H1 (cell line): ENCODE measurements at regions not wholly inside any gene's neighbourhood (a gene's known extent, or its start where the extent isn't known, plus 50 kb on each side); places are given as distances from the start of the nearest gene placed in this dataset.
A peak's percentile ranks its signal among the peaks of the same experiment; 100 is the strongest.

Experiments
- CTCF ChIA-PET: fragments of 300-600 bp; sonication (Branson Sonifier 250); formaldehyde crosslinking; loops from one replicate; lab custom pipeline; 2021; ENCODE audit not compliant: partially characterized antibody; lab: Charles Lee
- POLR2A ChIA-PET: fragments of 300-600 bp; sonication (Branson Sonifier 250); formaldehyde crosslinking; loops from one replicate; lab custom pipeline; 2021; ENCODE audit warnings: inconsistent platforms; ENCODE audit not compliant: partially characterized antibody; lab: Charles Lee
- DNase-seq, 2 experiments: peaks; one replicate each; pipeline versions ENCODE4 v3.0.0 to v3.0.0-alpha.2; 2010 to 2022; ENCODE audit warnings: low spot score in 2 of 2, low read depth in 1 of 2, mixed read lengths in 1 of 2
- FAIRE-seq: peaks from 2 replicates; lab custom pipeline; 2011; peaks lifted over from hg19 to GRCh38; lab: Jason Lieb, UNC
- H2AFZ ChIP-seq: 2 replicates; pipeline ENCODE4 v1.8.1; 2012; ENCODE audit warnings: low read length, inconsistent platforms
- H2AK5ac ChIP-seq: 2 replicates; pipeline ENCODE4 v1.6.1; 2013; ENCODE audit warnings: low read depth, low read length
- H2BK120ac ChIP-seq: replicated peaks from 2 replicates; pipeline ENCODE3; 2013; ENCODE audit warnings: low read depth, low read length, inconsistent platforms
- H2BK12ac ChIP-seq: 2 replicates; pipeline ENCODE4 v1.6.1; 2013; ENCODE audit warnings: low read depth, low read length
- H2BK15ac ChIP-seq: 2 replicates; pipeline ENCODE4 v1.6.1; 2013; ENCODE audit warnings: low read length
- H2BK20ac ChIP-seq: 2 replicates; pipeline ENCODE4 v1.6.1; 2013; ENCODE audit warnings: low read length
- H2BK5ac ChIP-seq: 2 replicates; pipeline ENCODE4 v1.6.1; 2013; ENCODE audit warnings: low read depth, low read length
- H3K14ac ChIP-seq: 2 replicates; pipeline ENCODE4 v1.6.1; 2013; ENCODE audit warnings: inconsistent platforms; ENCODE audit not compliant: insufficient read length
- H3K18ac ChIP-seq: 2 replicates; pipeline ENCODE4 v1.6.1; 2013; ENCODE audit warnings: low read length; ENCODE audit errors: extremely low read depth
- H3K23ac ChIP-seq: 2 replicates; pipeline ENCODE4 v1.6.1; 2013; ENCODE audit warnings: inconsistent platforms; ENCODE audit not compliant: insufficient read length
- H3K23me2 ChIP-seq: 2 replicates; pipeline ENCODE4 v1.6.1; 2013; ENCODE audit warnings: low read depth, low read length
- H3K27ac ChIP-seq: 2 replicates; pipeline ENCODE4 v1.6.1; 2011; ENCODE audit warnings: low read depth, low read length, inconsistent platforms
- H3K27me3 ChIP-seq, 4 experiments: replicated peaks in 1 of 4; 1 replicate in 1 of 4; 2 replicates in 3 of 4; pipeline versions ENCODE4 v1.6.1 to v1.8.1; 2011 to 2013; ENCODE audit warnings: low read length in 3 of 4, mild to moderate bottlenecking in 3 of 4, inconsistent platforms in 2 of 4, mixed read lengths in 2 of 4, moderate library complexity in 1 of 4; ENCODE audit not compliant: control insufficient read depth in 3 of 4, insufficient read depth in 3 of 4; ENCODE audit errors: extremely low read depth in 1 of 4
- H3K36me3 ChIP-seq, 4 experiments: 2 replicates each; pipeline versions ENCODE4 v1.6.1 to v1.8.1; 2011 to 2013; ENCODE audit warnings: mild to moderate bottlenecking in 4 of 4, low read length in 3 of 4, moderate library complexity in 2 of 4, control low read depth in 1 of 4, inconsistent platforms in 1 of 4; ENCODE audit not compliant: insufficient read depth in 4 of 4, control insufficient read depth in 2 of 4
- H3K4ac ChIP-seq: replicated peaks from 2 replicates; pipeline ENCODE3; 2013; ENCODE audit warnings: low read length, low read depth, mixed read lengths, inconsistent platforms; ENCODE audit not compliant: insufficient read length
- H3K4me1 ChIP-seq, 4 experiments: replicated peaks in 1 of 4; 1 replicate in 1 of 4; 2 replicates in 3 of 4; pipeline versions ENCODE4 v1.6.1 to v1.8.1; 2011 to 2013; ENCODE audit warnings: low read length in 3 of 4, inconsistent platforms in 2 of 4, mixed read lengths in 1 of 4; ENCODE audit not compliant: insufficient read depth in 4 of 4, control insufficient read depth in 3 of 4
- H3K4me2 ChIP-seq, 2 experiments: 2 replicates each; pipeline versions ENCODE4 v1.6.1 to v1.8.1; 2011 to 2013; ENCODE audit warnings: low read depth in 2 of 2, low read length in 2 of 2, control low read depth in 1 of 2, inconsistent platforms in 1 of 2, mild to moderate bottlenecking in 1 of 2; ENCODE audit not compliant: insufficient read depth in 1 of 2
- H3K4me3 ChIP-seq, 4 experiments: fragments of 200-600, 300-600 bp in 1 of 4; sonication (generic), shearing (Covaris generic), sonication (Bioruptor Twin) in 1 of 4; 2 replicates each; pipeline versions ENCODE4 v1.5.1 to v1.8.1; 2011 to 2016; ENCODE audit warnings: low read length in 4 of 4, low read depth in 3 of 4, control low read depth in 2 of 4, inconsistent platforms in 2 of 4, mild to moderate bottlenecking in 2 of 4, mixed read lengths in 1 of 4, moderate library complexity in 1 of 4; ENCODE audit not compliant: insufficient read depth in 2 of 4; ENCODE audit errors: extremely low read depth in 1 of 4
- H3K56ac ChIP-seq: replicated peaks from 2 replicates; pipeline ENCODE3; 2013; ENCODE audit warnings: low read depth, mild to moderate bottlenecking, mixed read lengths, low read length, inconsistent platforms; ENCODE audit not compliant: insufficient read length
- H3K79me1 ChIP-seq: 2 replicates; pipeline ENCODE4 v1.6.1; 2013; ENCODE audit warnings: low read depth, low read length, control low read depth
- H3K79me2 ChIP-seq, 2 experiments: 2 replicates each; pipeline versions ENCODE4 v1.6.1 to v1.8.1; 2012 to 2013; ENCODE audit warnings: low read length in 2 of 2, mild to moderate bottlenecking in 2 of 2, inconsistent platforms in 1 of 2; ENCODE audit not compliant: insufficient read depth in 2 of 2, control insufficient read depth in 1 of 2
- H3K9ac ChIP-seq, 4 experiments: replicated peaks in 1 of 4; 1 replicate in 1 of 4; 2 replicates in 3 of 4; pipeline versions ENCODE4 v1.6.1 to v1.8.1; 2011 to 2013; ENCODE audit warnings: low read depth in 3 of 4, low read length in 3 of 4, control low read depth in 2 of 4, mild to moderate bottlenecking in 2 of 4, moderate library complexity in 2 of 4, inconsistent platforms in 1 of 4; ENCODE audit errors: extremely low read depth in 1 of 4
- H3K9me3 ChIP-seq, 2 experiments: 2 replicates each; pipeline versions ENCODE4 v1.6.1 to v1.8.1; 2012 to 2013; ENCODE audit warnings: mild to moderate bottlenecking in 2 of 2, moderate library complexity in 2 of 2, control low read depth in 1 of 2, inconsistent platforms in 1 of 2, low read depth in 1 of 2, low read length in 1 of 2, mixed read lengths in 1 of 2; ENCODE audit not compliant: insufficient read depth in 2 of 2
- H4K20me1 ChIP-seq, 2 experiments: replicated peaks in 1 of 2; 2 replicates each; pipeline versions ENCODE3 to v1.8.1; 2011 to 2013; ENCODE audit warnings: inconsistent platforms in 2 of 2, low read length in 2 of 2, mild to moderate bottlenecking in 1 of 2; ENCODE audit not compliant: insufficient read depth in 2 of 2, control insufficient read depth in 1 of 2
- H4K5ac ChIP-seq: 2 replicates; pipeline ENCODE4 v1.6.1; 2013; ENCODE audit warnings: low read length, low read depth, mixed read lengths, inconsistent platforms; ENCODE audit not compliant: insufficient read length
- H4K8ac ChIP-seq: 2 replicates; pipeline ENCODE4 v1.8.0; 2013; ENCODE audit warnings: mild to moderate bottlenecking, moderate library complexity, low read length, inconsistent platforms; ENCODE audit not compliant: insufficient read depth; ENCODE audit errors: extremely low read depth
- H4K91ac ChIP-seq: replicated peaks from 2 replicates; pipeline ENCODE3; 2013; ENCODE audit warnings: low read length, mixed read lengths, inconsistent platforms; ENCODE audit not compliant: insufficient read length
- SIRT6 ChIP-seq: IDR thresholded peaks from one replicate; pipeline ENCODE4 v1.7.1; 2012; ENCODE audit warnings: low read length, inconsistent platforms
- WGBS, 2 experiments: shearing (Covaris generic) in 1 of 2; methylation state at CpG; one replicate each; pipeline versions ENCODE4 v1.1.6 to v1.1.7; 2013 to 2015; ENCODE audit warnings: low lambda C conversion rate in 2 of 2, mixed read lengths in 2 of 2, inconsistent platforms in 1 of 2, low coverage in 1 of 2, missing lambda C conversion rate in 1 of 2; ENCODE audit not compliant: insufficient replicate concordance in 2 of 2, insufficient coverage in 1 of 2, insufficient read length in 1 of 2; ENCODE audit errors: extremely low coverage in 1 of 2, missing lambda C conversion rate in 1 of 2; 5-methylcytosine and 5-hydroxymethylcytosine counted together

DNA sequence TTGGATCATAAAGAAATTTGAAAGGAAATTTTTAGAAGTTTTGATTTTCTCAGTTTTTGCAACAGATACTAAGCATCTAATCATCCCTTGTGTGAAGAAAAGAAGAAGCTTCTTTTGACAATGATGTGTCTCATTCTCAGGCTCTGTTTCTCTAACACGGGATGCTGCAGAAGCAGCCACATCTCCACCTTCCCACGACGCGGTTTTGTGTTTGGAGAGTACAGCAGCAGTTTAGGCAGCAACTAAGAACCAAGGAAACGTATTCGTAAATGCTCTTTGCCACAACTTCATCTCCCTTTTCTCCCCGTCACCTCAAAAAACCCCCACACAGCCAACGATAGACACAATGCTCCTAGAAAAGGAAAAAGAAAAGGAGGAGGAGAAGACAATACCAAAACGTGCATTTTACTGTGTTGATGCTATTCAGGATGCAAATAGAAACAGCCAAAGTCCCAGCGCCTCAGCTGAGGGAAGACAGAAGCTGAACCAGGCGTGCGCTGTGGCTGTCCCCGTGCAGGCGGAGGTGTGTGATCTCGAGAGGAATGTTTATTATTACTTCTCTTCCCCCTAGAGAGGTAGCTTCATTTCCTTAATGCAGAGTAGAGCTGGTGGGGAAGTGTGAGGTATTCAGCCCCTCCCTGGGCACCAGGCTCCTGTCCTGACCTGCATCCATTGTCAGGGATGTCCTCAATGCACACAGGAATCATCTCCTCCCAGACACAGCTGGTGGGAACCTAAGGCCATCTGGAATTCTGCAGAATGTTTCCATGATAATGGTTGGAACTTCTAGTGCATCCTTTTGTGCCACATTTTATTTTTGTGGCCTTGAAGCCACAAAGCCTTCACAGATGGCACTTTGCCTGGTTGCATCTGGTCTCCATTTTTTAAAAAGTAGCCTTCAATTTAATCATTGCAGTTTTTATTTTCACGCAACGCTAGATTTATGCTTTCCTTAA lies 174.6 kb upstream of the KLF6 start:
- H3K56ac ChIP-seq: no peak overlapping the region
- no peaks in the 10 kb centered on the region for H3K79me1 ChIP-seq
- DNase-seq (no peak), FAIRE-seq (no peak)
- no peak overlapping the region for H3K4ac ChIP-seq
- no peak overlapping the region for H2BK120ac ChIP-seq
- H2AK5ac ChIP-seq: no peak overlapping the region
- H3K36me3 ChIP-seq: no peaks in the 10 kb centered on the region
- no peak overlapping the region for H4K8ac ChIP-seq
- no peak overlapping the region for H3K9ac ChIP-seq
- no peak overlapping the region for H3K4me3 ChIP-seq
- POLR2A ChIA-PET: no interaction called here
- CTCF ChIA-PET: interaction anchor here (1.2 kb wide), 1 partner anchor 805 kb away, joined by 5 read pairs; no protein-coding TSS in a partner anchor
- H2BK15ac ChIP-seq: 0 out of 2 replicates have a peak overlapping the region, but pooled peaks have one; percentile 18
- no peaks in the 10 kb centered on the region for H4K20me1 ChIP-seq
- H2BK20ac ChIP-seq: no peak overlapping the region
- H2AFZ ChIP-seq: no peak overlapping the region
- no peaks in the 10 kb centered on the region for H3K9me3 ChIP-seq
- H2BK5ac ChIP-seq: no peak overlapping the region
- H3K23me2 ChIP-seq: no peaks in the 10 kb centered on the region; the same call in 1 of the 2 replicates
- H2BK12ac ChIP-seq: no peak overlapping the region
- H3K18ac ChIP-seq: no peak overlapping the region; the same call in 1 of the 2 replicates
- no peaks in the 10 kb centered on the region for H3K27me3 ChIP-seq
- no peak overlapping the region for H3K23ac ChIP-seq
- H4K91ac ChIP-seq: no peak overlapping the region
- H3K4me1 ChIP-seq: peaks cover 7 to 20% (median 12%) of the 10 kb centered on the region in 4 experiments; a peak in 6 of 7 replicates
- 78% methylated on average over 17 of the region's 17 CpGs; no CpG with 5 or more reads in 1 of the 2 experiments for WGBS, 2 experiments
- H4K5ac ChIP-seq: no peak overlapping the region
- H3K79me2 ChIP-seq: no peaks in the 10 kb centered on the region
- H3K14ac ChIP-seq: no peak overlapping the region
- peak overlapping the region in 1 of 2 experiments; percentile 26; a peak in 3 of 4 replicates for H3K4me2 ChIP-seq
- H3K27ac ChIP-seq: no peak overlapping the region
- TF ChIP-seq SIRT6: no peak
